IMR-90 (cell line): ENCODE measurements at regions not wholly inside any gene's neighbourhood (a gene's known extent, or its start where the extent isn't known, plus 50 kb on each side); places are given as distances from the start of the nearest gene placed in this dataset.

Experiments
- ATAC-seq: fragments of 200-7000 bp; cut with Tn5 transposase; 2 replicates; pipeline ENCODE4 v1.9.1; 2020; ENCODE audit warnings: low read depth, mild to moderate bottlenecking, moderate library complexity
- BruUV-seq: library from RNA; stranded (reverse); fragments of 400-500 nt; replicated peaks from 2 replicates; lab custom pipeline; 2021; lab: Mats Ljungman, UMichigan
- CTCF ChIA-PET: fragments of 300-600 bp; formaldehyde crosslinking; extraction: SDS; loops from one replicate; lab custom pipeline; 2021; ENCODE audit warnings: antibody characterized with exemption; lab: Yijun Ruan, JAX
- POLR2A ChIA-PET: fragments of 300-600 bp; sonication (Branson Sonifier 250); formaldehyde crosslinking; loops from one replicate; lab custom pipeline; 2022; ENCODE audit warnings: antibody characterized with exemption; ENCODE audit not compliant: unreplicated experiment; lab: Charles Lee
- DNase-seq: peaks from one replicate; pipeline ENCODE4 v3.0.0; 2013
- H2AFZ ChIP-seq: replicated peaks from 2 replicates; pipeline ENCODE3; 2013; ENCODE audit warnings: low read length, mild to moderate bottlenecking; ENCODE audit not compliant: poor library complexity
- H2AK5ac ChIP-seq: 2 replicates; pipeline ENCODE4 v1.6.1; 2013; ENCODE audit warnings: low read depth, low read length, inconsistent platforms
- H2AK9ac ChIP-seq: replicated peaks from 2 replicates; pipeline ENCODE3; 2013; ENCODE audit warnings: mild to moderate bottlenecking, low read depth, low read length, moderate library complexity; ENCODE audit not compliant: poor library complexity
- H2BK120ac ChIP-seq: 2 replicates; pipeline ENCODE4 v1.6.1; 2013; ENCODE audit warnings: low read depth, low read length, inconsistent platforms
- H2BK15ac ChIP-seq: 3 replicates; pipeline ENCODE4 v1.6.1; 2013; ENCODE audit warnings: low read depth, low read length, inconsistent platforms
- H2BK20ac ChIP-seq: 2 replicates; pipeline ENCODE4 v1.6.1; 2013; ENCODE audit warnings: low read depth, mild to moderate bottlenecking, inconsistent platforms, low read length, moderate library complexity
- H2BK5ac ChIP-seq: 2 replicates; pipeline ENCODE4 v1.6.1; 2013; ENCODE audit warnings: mild to moderate bottlenecking, low read depth, low read length, inconsistent platforms; ENCODE audit not compliant: poor library complexity, severe bottlenecking
- H3K14ac ChIP-seq: replicated peaks from 2 replicates; pipeline ENCODE4 v1.6.1; 2013; ENCODE audit warnings: low read depth, low read length, inconsistent platforms
- H3K18ac ChIP-seq: 2 replicates; pipeline ENCODE4 v1.6.1; 2013; ENCODE audit warnings: low read depth, low read length, control low read depth
- H3K23ac ChIP-seq: 2 replicates; pipeline ENCODE4 v1.6.1; 2013; ENCODE audit warnings: low read depth, low read length, inconsistent platforms
- H3K27ac ChIP-seq: 2 replicates; pipeline ENCODE4 v1.5.1; 2013; ENCODE audit warnings: mild to moderate bottlenecking, control low read depth, low read length; ENCODE audit not compliant: insufficient read depth
- H3K27me3 ChIP-seq: 2 replicates; pipeline ENCODE4 v1.6.1; 2013; ENCODE audit warnings: low read length; ENCODE audit not compliant: control insufficient read depth, insufficient read depth
- H3K36me3 ChIP-seq: 2 replicates; pipeline ENCODE4 v1.6.1; 2013; ENCODE audit warnings: low read length, mixed read lengths; ENCODE audit not compliant: control insufficient read depth, insufficient read depth
- H3K4ac ChIP-seq: 2 replicates; pipeline ENCODE4 v1.6.1; 2013; ENCODE audit warnings: low read depth, low read length, inconsistent platforms
- H3K4me1 ChIP-seq: 2 replicates; pipeline ENCODE4 v1.6.1; 2013; ENCODE audit warnings: low read length, mixed read lengths; ENCODE audit not compliant: control insufficient read depth, insufficient read depth
- H3K4me2 ChIP-seq: 2 replicates; pipeline ENCODE4 v1.6.1; 2013; ENCODE audit warnings: low read depth, mild to moderate bottlenecking, control low read depth, low read length, moderate library complexity
- H3K4me3 ChIP-seq: 2 replicates; pipeline ENCODE4 v1.5.1; 2013; ENCODE audit warnings: low read depth, mild to moderate bottlenecking, control low read depth, low read length, moderate library complexity; ENCODE audit not compliant: insufficient read depth
- H3K56ac ChIP-seq: 2 replicates; pipeline ENCODE4 v1.6.1; 2013; ENCODE audit warnings: low read length, inconsistent platforms; ENCODE audit not compliant: insufficient read depth; ENCODE audit errors: extremely low read depth
- H3K79me1 ChIP-seq, 2 experiments: 2 replicates each; pipeline ENCODE4 v1.6.1; 2013; ENCODE audit warnings: low read length in 2 of 2, inconsistent platforms in 1 of 2, low read depth in 1 of 2
- H3K9ac ChIP-seq: 2 replicates; pipeline ENCODE4 v1.6.1; 2013; ENCODE audit warnings: low read depth, low read length, control low read depth
- H3K9me1 ChIP-seq: 2 replicates; pipeline ENCODE4 v1.6.1; 2013; ENCODE audit warnings: low read length, inconsistent platforms; ENCODE audit not compliant: insufficient read depth
- H3K9me3 ChIP-seq: 2 replicates; pipeline ENCODE4 v1.6.1; 2013; ENCODE audit warnings: low read length; ENCODE audit not compliant: control insufficient read depth, insufficient read depth
- H4K20me1 ChIP-seq: 2 replicates; pipeline ENCODE4 v1.6.1; 2013; ENCODE audit warnings: low read length, inconsistent platforms; ENCODE audit not compliant: insufficient read depth
- H4K5ac ChIP-seq: 2 replicates; pipeline ENCODE4 v1.6.1; 2013; ENCODE audit warnings: mild to moderate bottlenecking, low read depth, low read length, control low read depth
- H4K8ac ChIP-seq, 2 experiments: 2 replicates each; pipeline ENCODE4 v1.6.1; 2013; ENCODE audit warnings: low read depth in 2 of 2, low read length in 2 of 2, control low read depth in 1 of 2, inconsistent platforms in 1 of 2
- H4K91ac ChIP-seq: 2 replicates; pipeline ENCODE4 v1.6.1; 2013; ENCODE audit warnings: low read depth, low read length, inconsistent platforms; ENCODE audit not compliant: insufficient read depth
- BHLHE40 ChIP-seq: fragments of 150-350 bp; IDR thresholded peaks from 2 replicates; pipeline ENCODE4 v1.6.1; 2016; ENCODE audit warnings: mild to moderate bottlenecking, low read depth, low read length
- CTCF ChIP-seq: conservative IDR thresholded peaks from 2 replicates; pipeline ENCODE4 v1.5.1; 2012; ENCODE audit warnings: mild to moderate bottlenecking, low read depth, low read length, improper control_type of control experiment
- ELK1 ChIP-seq: fragments of 150-350 bp; IDR thresholded peaks from 2 replicates; pipeline ENCODE4 v1.6.1; 2016; ENCODE audit warnings: low read depth, mild to moderate bottlenecking, low read length, moderate library complexity, borderline replicate concordance
- MAFK ChIP-seq: IDR thresholded peaks from 2 replicates; pipeline ENCODE4 v1.6.1; 2012; ENCODE audit warnings: low read depth, low read length, improper control_type of control experiment
- MAZ ChIP-seq: IDR thresholded peaks from 2 replicates; pipeline ENCODE4 v1.6.1; 2012; ENCODE audit warnings: low read depth, mild to moderate bottlenecking, low read length, improper control_type of control experiment, moderate library complexity, borderline replicate concordance
- MXI1 ChIP-seq: IDR thresholded peaks from 2 replicates; pipeline ENCODE4 v1.6.1; 2012; ENCODE audit warnings: low read depth, mild to moderate bottlenecking, low read length, moderate library complexity, borderline replicate concordance
- POLR2A ChIP-seq: IDR thresholded peaks from 2 replicates; pipeline ENCODE4 v1.6.1; 2012; ENCODE audit warnings: mild to moderate bottlenecking, low read depth, low read length
- RAD21 ChIP-seq: IDR thresholded peaks from 2 replicates; pipeline ENCODE4 v1.6.1; 2012; ENCODE audit warnings: low read length, improper control_type of control experiment
- RCOR1 ChIP-seq: IDR thresholded peaks from 2 replicates; pipeline ENCODE4 v1.6.1; 2012; ENCODE audit warnings: mild to moderate bottlenecking, low read length, improper control_type of control experiment; ENCODE audit not compliant: insufficient replicate concordance
- RFX5 ChIP-seq: IDR thresholded peaks from 2 replicates; pipeline ENCODE4 v1.8.0; 2012; ENCODE audit warnings: low read depth, mild to moderate bottlenecking, low read length, moderate library complexity
- SMC3 ChIP-seq: fragments of 150-350 bp; IDR thresholded peaks from 2 replicates; pipeline ENCODE4 v1.6.1; 2016; ENCODE audit warnings: low read depth, mild to moderate bottlenecking, antibody characterized with exemption, low read length, moderate library complexity
- USF2 ChIP-seq: fragments of 150-350 bp; IDR thresholded peaks from 2 replicates; pipeline ENCODE4 v1.6.1; 2017; ENCODE audit warnings: mild to moderate bottlenecking, antibody characterized with exemption, low read length, low read depth
- WGBS, 2 experiments: methylation state at CpG; one replicate each; pipeline versions ENCODE4 v1.1.5 to v1.1.7; 2013; ENCODE audit warnings: missing lambda C conversion rate in 2 of 2; ENCODE audit not compliant: insufficient read length in 1 of 2; ENCODE audit errors: extremely low coverage in 2 of 2; 5-methylcytosine and 5-hydroxymethylcytosine counted together
- dilution Hi-C: fragments of 300-500 bp; cut with HindIII; formaldehyde crosslinking; loops from one replicate; pipeline ENCODE4 v1.14.3; 2018; ENCODE audit warnings: low sequenced_read_pairs; ENCODE audit not compliant: unreplicated experiment
- in situ Hi-C: fragments of 300-500 bp; cut with MboI; formaldehyde crosslinking; loops from 3 replicates; pipeline ENCODE4 v1.14.3; 2019; ENCODE audit warnings: low sequenced_read_pairs, inconsistent platforms, mixed read lengths
- intact Hi-C: fragments of 100-400 bp; cut with micrococcal nuclease; formaldehyde crosslinking; loops from 2 replicates; pipeline ENCODE4 v1.10.0; 2022

GRCh38 chr19:28915202-28915601, 297.7 kb downstream of the UQCRFS1 start:
- no peak overlapping the region for H3K56ac ChIP-seq
- no peak overlapping the region for H3K14ac ChIP-seq
- H2AFZ ChIP-seq, result peak overlapping the region; percentile 74
- H3K4me1 ChIP-seq, result peaks cover 4% of the 10 kb centered on the region; the same call in 1 of the 2 replicates
- no peak overlapping the region for H3K4me2 ChIP-seq
- H4K91ac ChIP-seq, result no peak overlapping the region
- H3K23ac ChIP-seq, result no peak overlapping the region
- WGBS, 2 experiments, result no CpG with 5 or more reads among the region's 3 CpGs
- no peak overlapping the region for H3K27ac ChIP-seq
- H2BK120ac ChIP-seq, result no peak overlapping the region
- DNase-seq, result no peak
- H2AK5ac ChIP-seq, result no peak overlapping the region
- in situ Hi-C loops (no loop called here), dilution Hi-C loops (no loop called here), intact Hi-C loops (no loop called here)
- H3K9me3 ChIP-seq, result no peaks in the 10 kb centered on the region
- CTCF ChIA-PET, result no interaction called here
- H2AK9ac ChIP-seq, result no peak overlapping the region
- H3K4ac ChIP-seq, result no peak overlapping the region; the same call in 1 of the 2 replicates
- H3K18ac ChIP-seq, result peak overlapping the region; percentile 50; the same call in 1 of the 2 replicates
- no peak overlapping the region for H4K5ac ChIP-seq
- H3K27me3 ChIP-seq, result 0 out of 2 replicates have a peak, but pooled peaks cover 1% of the 10 kb centered on the region
- no peaks in the 10 kb centered on the region for H3K79me1 ChIP-seq
- H3K9me1 ChIP-seq, result no peaks in the 10 kb centered on the region
- H4K8ac ChIP-seq, result no peak overlapping the region; a peak in 1 of 4 replicates
- H3K9ac ChIP-seq, result no peak overlapping the region
- no peak overlapping the region for H3K4me3 ChIP-seq
- H4K20me1 ChIP-seq, result no peaks in the 10 kb centered on the region
- H2BK20ac ChIP-seq, result no peak overlapping the region; the same call in 1 of the 2 replicates
- no peaks in the 10 kb centered on the region for H3K36me3 ChIP-seq
- BruUV-seq, result no TSS peak
- H2BK15ac ChIP-seq, result no peak overlapping the region
- POLR2A ChIA-PET, result no interaction called here
- TF ChIP-seq USF2 (no peak), ELK1 (no peak), MAFK (no peak), CTCF (no peak), MXI1 (no peak), SMC3 (no peak), RCOR1 (no peak), RAD21 (no peak), RFX5 (no peak), POLR2A (no peak), BHLHE40 (no peak), MAZ (no peak)
- ATAC-seq, result no peak; the same call in 1 of the 2 replicates
- no peak overlapping the region for H2BK5ac ChIP-seq
